GM08714 (cell line): ENCODE measurements at regions not wholly inside any gene's neighbourhood (a gene's known extent, or its start where the extent isn't known, plus 50 kb on each side); places are given as distances from the start of the nearest gene placed in this dataset.

Experiments used
- H3K4me3 ChIP-seq: fragments of 200-500 bp; sonication (Bioruptor generic); 2 replicates; pipeline ENCODE4 v1.5.1; 2014; ENCODE audit warnings: mild to moderate bottlenecking, low read length, inconsistent platforms
- ZNF274 ChIP-seq: IDR thresholded peaks from 2 replicates; pipeline ENCODE4 v1.6.1; 2012; ENCODE audit warnings: mild to moderate bottlenecking, low read depth, low read length

DNA sequence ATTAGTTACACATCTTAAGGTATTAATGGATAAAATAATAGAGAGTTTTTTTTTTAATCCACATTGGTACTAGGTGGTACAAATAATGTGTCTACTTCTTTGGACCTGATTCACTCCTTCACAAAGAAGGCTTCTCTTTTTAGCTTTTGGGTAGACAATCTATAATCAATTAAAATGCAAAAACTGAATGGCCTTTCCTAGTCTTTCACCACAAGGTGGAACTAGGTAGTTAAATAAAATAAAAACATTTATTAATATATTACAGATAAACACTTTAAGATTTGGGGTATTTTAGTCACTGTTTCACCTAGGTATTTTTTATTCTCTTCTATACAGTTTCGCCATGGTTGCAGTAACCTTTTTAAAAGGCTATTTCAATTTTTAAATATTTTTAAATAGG lies 68.3 kb upstream of the DST start:
- no peak overlapping the region for H3K4me3 ChIP-seq
- TF ChIP-seq ZNF274 = no peak

DNA sequence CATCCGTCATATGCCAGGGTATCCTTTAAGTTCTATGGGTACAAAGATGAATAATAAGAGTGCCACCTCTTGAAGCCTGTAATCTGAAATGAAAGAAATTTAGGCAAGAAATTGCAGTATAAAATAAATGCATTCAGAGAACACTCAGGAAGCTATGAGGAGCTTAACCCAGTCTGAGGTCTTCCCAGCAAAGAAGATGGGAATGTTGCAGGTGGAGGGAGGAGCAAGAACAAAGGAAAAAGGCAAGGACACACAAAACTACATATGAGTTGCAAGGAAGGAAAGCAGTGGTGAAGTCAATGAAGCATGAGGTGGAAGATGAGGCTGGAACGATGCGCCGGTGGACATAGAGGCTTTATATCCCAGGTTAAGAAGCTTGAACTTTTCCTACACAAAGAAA lies 67.0 kb upstream of the DST start:
- no peak overlapping the region for H3K4me3 ChIP-seq
- TF ChIP-seq ZNF274 = no peak

DNA sequence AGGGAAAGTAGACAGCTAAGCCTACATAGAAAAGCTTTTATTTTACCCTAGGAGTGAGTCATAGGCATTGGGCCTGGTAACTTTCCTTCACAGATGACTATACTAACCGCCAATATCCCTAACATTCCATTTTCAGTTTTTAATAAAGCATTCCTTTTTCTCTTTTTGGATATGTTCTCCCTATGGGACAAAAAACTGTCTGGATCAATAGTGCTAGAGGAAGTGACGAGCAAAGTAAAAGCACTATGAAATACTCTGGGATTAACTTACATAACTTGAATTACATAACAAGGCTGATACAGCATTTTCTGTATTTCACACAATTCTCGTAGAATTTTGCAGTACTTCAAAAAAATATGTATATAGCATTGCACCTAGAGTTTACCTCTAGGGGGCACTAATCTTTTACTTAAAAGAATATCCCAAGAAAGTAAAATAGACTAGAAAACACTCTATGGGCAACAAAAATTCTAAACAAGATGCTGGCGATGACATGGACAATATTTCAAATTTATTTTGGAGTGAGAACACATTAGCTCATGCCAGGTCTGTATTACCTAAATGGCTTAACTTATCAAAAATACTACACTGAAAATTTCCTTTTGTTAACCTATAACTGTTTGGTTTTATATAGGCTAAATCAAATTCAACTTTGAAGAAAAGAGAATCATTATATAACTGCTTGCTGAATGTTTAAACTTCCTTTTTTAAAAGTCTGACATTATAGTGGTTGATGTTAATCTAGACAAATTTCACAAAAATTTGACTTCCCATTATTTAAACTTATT lies 66.3 kb upstream of the DST start:
- no peak for TF ChIP-seq ZNF274
- H3K4me3 ChIP-seq = no peak overlapping the region

DNA sequence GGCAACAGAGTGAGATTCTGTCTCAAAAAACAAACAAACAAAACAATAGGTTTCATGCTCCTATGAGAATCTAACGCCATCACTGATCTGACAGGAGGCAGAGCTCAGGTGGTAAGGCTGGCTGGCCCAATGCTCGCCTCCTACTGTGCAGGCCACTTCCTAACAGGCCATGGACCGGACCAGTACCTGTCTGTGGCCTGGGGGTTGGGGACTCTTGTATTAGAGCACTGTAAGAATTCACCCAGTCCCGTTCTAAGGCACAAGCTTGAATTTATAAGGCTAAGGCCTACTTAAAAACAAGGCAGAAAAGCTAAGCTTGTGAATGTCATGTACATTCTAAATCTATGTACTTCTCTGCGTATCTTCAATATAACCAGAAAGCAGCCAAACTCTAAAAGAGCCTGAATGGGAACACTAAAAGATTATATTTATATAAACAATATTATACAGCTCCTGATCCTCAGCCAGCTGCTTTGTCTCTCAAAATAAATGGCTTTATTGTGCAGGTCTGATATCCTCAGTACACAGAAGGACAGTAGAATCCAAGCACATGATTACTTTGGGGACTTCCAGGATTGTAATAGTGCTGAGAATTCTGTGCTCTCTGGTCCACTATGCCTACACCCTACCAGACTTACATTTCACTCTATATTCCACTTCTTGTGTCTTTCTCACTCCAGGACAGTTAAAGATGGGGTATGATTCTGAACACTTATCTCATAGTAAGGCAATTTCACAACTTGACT lies 64.5 kb upstream of the DST start:
- no peak overlapping the region for H3K4me3 ChIP-seq
- TF ChIP-seq ZNF274 = no peak

DNA sequence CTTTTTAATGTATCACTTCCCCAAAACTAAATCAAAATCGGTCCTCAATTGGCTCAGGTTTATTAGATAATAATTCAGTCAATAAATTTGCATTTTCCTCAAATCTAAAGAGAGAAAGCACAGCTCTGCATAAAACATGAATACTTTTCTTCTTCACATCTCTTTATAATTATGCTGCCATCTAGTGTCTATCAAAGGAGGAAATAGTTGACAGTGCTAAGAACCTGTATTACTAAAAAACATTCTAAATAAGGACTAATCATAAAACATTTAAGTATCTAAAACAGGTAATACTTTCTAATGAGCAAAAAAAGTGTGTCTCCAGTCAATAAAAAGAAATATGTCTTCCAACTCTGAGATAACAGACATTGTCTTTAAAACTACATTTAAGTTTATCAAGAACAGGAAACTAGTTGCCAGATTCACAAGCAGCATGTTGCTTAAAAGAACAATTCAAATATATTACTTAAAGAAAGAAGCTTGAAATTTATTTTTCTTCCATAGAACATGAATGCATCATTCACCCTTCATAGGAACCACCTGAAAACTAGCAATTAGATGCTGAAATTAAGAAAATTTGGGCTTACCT lies 56.5 kb upstream of the DST start:
- no peak for TF ChIP-seq ZNF274
- H3K4me3 ChIP-seq = no peak overlapping the region

DNA sequence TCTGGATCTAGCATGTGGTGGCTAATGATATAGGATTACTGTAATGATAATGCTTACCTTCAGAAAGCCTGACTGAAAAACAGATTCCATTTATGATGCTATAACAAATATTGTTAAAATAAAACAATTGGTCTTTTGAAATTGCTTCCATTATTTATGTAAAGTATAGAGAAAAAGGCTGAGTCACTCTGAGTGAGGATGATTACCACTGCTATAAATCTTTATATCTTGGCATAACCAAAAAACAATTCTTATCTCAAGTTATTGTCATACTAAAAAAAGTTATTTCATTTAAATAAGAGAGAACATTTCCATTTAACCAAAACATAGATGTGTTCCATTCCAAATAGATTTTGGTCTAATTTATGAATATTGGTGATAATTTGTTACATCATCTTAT lies 53.0 kb upstream of the DST start:
- no peak for TF ChIP-seq ZNF274
- H3K4me3 ChIP-seq = no peak overlapping the region

DNA sequence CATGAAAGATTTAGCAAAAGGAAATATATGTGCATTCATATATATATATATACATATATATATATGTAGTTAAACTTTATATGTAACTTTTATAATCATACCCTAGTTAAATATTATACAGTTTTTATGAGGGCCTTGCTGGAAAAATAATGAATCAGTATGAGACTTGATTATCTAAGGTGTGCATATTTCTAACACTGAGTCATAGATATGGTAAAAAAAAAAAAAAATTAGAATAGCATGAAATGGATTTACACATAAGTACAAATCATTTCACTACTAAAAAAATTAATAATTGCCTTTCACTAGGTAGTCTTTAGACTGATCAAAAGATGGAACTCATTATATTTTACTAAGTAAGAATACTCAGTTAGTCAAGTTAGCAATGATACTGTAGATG lies 51.3 kb upstream of the DST start:
- no peak for TF ChIP-seq ZNF274
- no peak overlapping the region for H3K4me3 ChIP-seq

DNA sequence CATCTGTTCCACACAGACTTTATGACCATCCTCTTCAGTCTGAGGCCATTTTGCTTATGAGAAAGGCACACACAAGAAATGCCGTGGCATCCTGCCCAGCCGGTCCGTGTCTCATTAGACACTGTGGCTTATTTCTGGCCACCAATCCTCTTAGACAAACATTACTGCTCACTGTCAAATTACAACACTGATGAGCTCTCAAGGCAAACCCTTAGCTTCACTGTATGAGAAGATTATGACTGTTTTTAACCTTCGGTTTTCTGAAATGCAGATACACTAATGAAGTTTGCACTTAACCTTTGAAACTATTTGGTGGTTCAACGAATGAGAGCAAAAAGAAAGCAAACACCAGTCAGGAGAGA lies 50.5 kb upstream of the DST start:
- H3K4me3 ChIP-seq = no peak overlapping the region
- TF ChIP-seq ZNF274 = no peak

DNA sequence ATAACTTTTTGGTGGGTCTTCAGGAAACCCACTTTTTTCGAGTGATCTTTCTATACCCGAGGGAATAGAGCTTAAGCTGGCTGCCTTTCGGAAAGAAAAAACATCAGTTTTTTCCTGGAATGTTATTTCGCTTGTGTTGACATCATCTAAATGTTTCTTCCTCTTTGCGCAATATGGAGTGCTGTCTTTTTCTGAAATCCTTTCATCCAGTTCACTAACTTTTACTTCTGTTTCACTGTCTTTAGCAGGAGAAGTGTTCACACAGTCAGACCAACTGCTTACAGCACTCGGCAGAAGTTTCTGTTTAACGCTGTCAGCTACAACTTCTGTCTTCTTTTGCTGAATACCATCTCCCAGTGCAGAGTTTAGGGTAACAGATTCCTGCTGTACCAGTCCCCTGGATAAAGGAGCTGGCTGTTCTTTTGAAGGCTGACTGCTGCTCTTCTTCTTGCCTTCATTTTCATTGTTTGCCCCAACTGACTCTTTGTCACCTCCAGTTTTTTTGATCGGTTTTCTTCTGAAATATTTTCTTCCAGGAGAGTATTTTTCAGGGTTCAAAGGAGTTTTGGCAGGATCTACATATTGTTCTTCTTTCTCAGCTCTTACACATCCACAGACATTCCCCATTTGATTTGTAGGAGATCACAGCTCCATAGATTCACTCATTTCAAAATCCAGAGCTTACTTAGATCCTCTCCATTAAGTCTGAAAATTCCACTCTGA lies 50.0 kb upstream of the DST start:
- no peak for TF ChIP-seq ZNF274
- no peak overlapping the region for H3K4me3 ChIP-seq
